HCT116 (cell line): ENCODE measurements at regions not wholly inside any gene's neighbourhood (a gene's known extent, or its start where the extent isn't known, plus 50 kb on each side); places are given as distances from the start of the nearest gene placed in this dataset.

Source experiments
- EZH2 ChIP-seq: fragments of 200-600 bp; sonication (generic); IDR thresholded peaks from 2 replicates; pipeline ENCODE4 v1.6.1; 2017; ENCODE audit warnings: antibody characterized with exemption, mixed run types
- EZH2phosphoT487 ChIP-seq: fragments of 200-600 bp; IDR thresholded peaks from 2 replicates; pipeline ENCODE4 v1.6.1; 2018; ENCODE audit warnings: antibody characterized with exemption, borderline replicate concordance
- RAD21 ChIP-seq: IDR thresholded peaks from 2 replicates; pipeline ENCODE4 v1.6.1; 2012; ENCODE audit warnings: low read depth, mild to moderate bottlenecking
- SP1 ChIP-seq: IDR thresholded peaks from 2 replicates; pipeline ENCODE4 v1.6.1; 2012; ENCODE audit warnings: low read depth

GRCh38 chr19:28429356-28429755, 783.6 kb downstream of the UQCRFS1 start:
- TF ChIP-seq EZH2: no peak
- no peak for TF ChIP-seq EZH2phosphoT487
- TF ChIP-seq SP1: no peak
- TF ChIP-seq RAD21: no peak
